Spleen (tissue), 7 donors: ENCODE measurements at regions not wholly inside any gene's neighbourhood (a gene's known extent, or its start where the extent isn't known, plus 50 kb on each side); places are given as distances from the start of the nearest gene placed in this dataset.

Experiments used
- CTCF ChIP-seq, 11 experiments: fragments of 200-600 bp in 7 of 11; fragments of 450-650 bp in 4 of 11; sonication (generic) in 4 of 11; IDR thresholded peaks in 8 of 11; conservative IDR thresholded peaks in 3 of 11; 1 replicate in 7 of 11; 2 replicates in 4 of 11; pipeline versions ENCODE4 v1.4.0 to v1.8.0; 2016 to 2021; ENCODE audit warnings: antibody characterized with exemption in 11 of 11, inconsistent platforms in 4 of 11, mild to moderate bottlenecking in 1 of 11
- POLR2A ChIP-seq, 3 donors: fragments of 450-650 bp; IDR thresholded peaks; one replicate each; pipeline ENCODE4 v1.5.1; 2017; ENCODE audit warnings: antibody characterized with exemption in 3 of 3, mild to moderate bottlenecking in 1 of 3
- POLR2AphosphoS5 ChIP-seq, 3 donors: sonication (generic); formaldehyde crosslinking; IDR thresholded peaks; one replicate each; pipeline ENCODE4 v1.5.1; 2017; ENCODE audit warnings: antibody characterized with exemption in 3 of 3
- donor health status: DM: no; HTN: no; CAD: no; lungs with moderate emphysema.
- donor health status: DM: no; HTN: no; CAD: no.
- donor health status: DM: no; HTN: no; CAD: no.

DNA sequence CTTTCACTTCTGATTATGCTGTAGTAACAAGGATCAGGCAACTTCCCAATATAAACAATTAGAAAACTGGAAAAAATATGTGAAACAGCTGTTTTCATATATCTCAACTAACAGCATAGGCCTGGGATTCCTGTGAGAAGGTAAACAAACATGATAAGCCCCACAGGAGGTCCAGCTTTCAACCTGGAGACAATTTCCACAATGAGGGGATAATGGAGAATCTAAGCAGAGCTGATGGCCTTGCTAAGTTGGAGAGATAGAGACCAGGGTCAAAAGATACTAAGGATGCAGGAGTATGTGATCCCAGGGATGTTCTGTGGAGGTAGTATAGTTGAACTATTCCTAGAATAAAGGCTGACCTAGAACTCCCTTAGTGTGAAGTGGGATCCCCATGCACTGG lies 452.3 kb upstream of the ACTRT1 start:
- TF ChIP-seq CTCF (IDR thresholded peaks at IDR 0.05 in 8 of 11, conservative IDR thresholded peaks at IDR 0.05 in 3 of 11) (no peak), POLR2A (IDR thresholded peaks at IDR 0.05) (no peak), POLR2AphosphoS5 (IDR thresholded peaks at IDR 0.05) (no peak)
